Calu3 (cell line): ENCODE measurements at regions not wholly inside any gene's neighbourhood (a gene's known extent, or its start where the extent isn't known, plus 50 kb on each side); places are given as distances from the start of the nearest gene placed in this dataset.

Experiments used
- BruUV-seq: library from RNA; stranded (reverse); fragments of 400-500 nt; replicated peaks from 2 replicates; lab custom pipeline; 2021; lab: Mats Ljungman, UMichigan
- CTCF ChIA-PET: fragments of 300-600 bp; sonication (Branson Sonifier 250); formaldehyde crosslinking; loops from one replicate; lab custom pipeline; 2022; ENCODE audit warnings: antibody characterized with exemption; lab: Charles Lee
- DNase-seq: peaks from one replicate; pipeline ENCODE4 v3.0.0; 2022
- H3K27ac Mint-ChIP-seq: one replicate; pipeline ENCODE4 v1.8.0; 2022; ENCODE audit warnings: mixed read lengths; ENCODE audit not compliant: unreplicated experiment
- H3K27me3 Mint-ChIP-seq: one replicate; pipeline ENCODE4 v1.8.0; 2022; ENCODE audit warnings: mixed read lengths; ENCODE audit not compliant: unreplicated experiment
- H3K36me3 Mint-ChIP-seq: one replicate; pipeline ENCODE4 v1.8.0; 2022; ENCODE audit warnings: mild to moderate bottlenecking, moderate library complexity, mixed read lengths; ENCODE audit not compliant: insufficient read depth, unreplicated experiment
- H3K4me1 Mint-ChIP-seq: one replicate; pipeline ENCODE4 v1.8.0; 2022; ENCODE audit warnings: mild to moderate bottlenecking, low read depth, mixed read lengths; ENCODE audit not compliant: unreplicated experiment
- H3K4me3 Mint-ChIP-seq: one replicate; pipeline ENCODE4 v1.8.0; 2022; ENCODE audit warnings: mild to moderate bottlenecking, low read depth, moderate library complexity, mixed read lengths; ENCODE audit not compliant: unreplicated experiment
- H3K9me3 Mint-ChIP-seq: one replicate; pipeline ENCODE4 v1.8.0; 2022; ENCODE audit warnings: low read depth, mixed read lengths; ENCODE audit not compliant: unreplicated experiment
- intact Hi-C: fragments of 100-400 bp; cut with micrococcal nuclease; formaldehyde crosslinking; loops from one replicate; pipeline ENCODE4 v1.10.0; 2022; ENCODE audit not compliant: unreplicated experiment
- TF ChIP-seq, protein P1 (sequence below): fragments of 200-600 bp; IDR thresholded peaks from one replicate; pipeline ENCODE4 v1.8.0; 2022; ENCODE audit warnings: antibody characterized with exemption; ENCODE audit not compliant: unreplicated experiment

DNA sequence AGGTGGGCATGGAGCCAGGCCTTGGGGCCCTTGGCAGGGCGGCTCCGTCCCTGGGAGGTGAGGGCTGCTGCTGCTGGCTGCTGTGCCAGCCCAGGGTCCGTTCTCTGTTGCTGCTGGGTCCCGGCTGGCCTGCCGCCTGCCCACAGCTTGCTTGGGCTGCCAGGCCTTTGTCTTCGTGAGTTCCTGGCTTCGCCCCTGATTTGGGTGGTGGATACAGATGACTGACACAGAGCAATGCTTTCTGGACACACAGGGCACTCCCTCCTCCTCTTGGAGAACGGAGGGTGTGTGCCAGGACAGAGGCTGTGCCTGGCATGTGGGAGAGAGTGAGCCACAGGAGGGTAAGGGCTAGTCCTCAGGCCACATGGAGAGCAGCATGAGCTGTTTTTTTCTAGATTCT is 166.1 kb downstream of the MACROH2A1 start:
- no peaks in the 10 kb centered on the region for H3K36me3 Mint-ChIP-seq
- no TSS peak for BruUV-seq
- DNase-seq, result no peak
- H3K4me3 Mint-ChIP-seq, result no peak overlapping the region
- CTCF ChIA-PET, result interaction anchor here (0.7 to 1.6 kb wide), 3 partner anchors 14 to 328 kb away, joined by 3 to 5 read pairs (median 4); no protein-coding TSS in a partner anchor
- peaks cover 53% of the 10 kb centered on the region for H3K27me3 Mint-ChIP-seq
- no peak overlapping the region for H3K27ac Mint-ChIP-seq
- H3K9me3 Mint-ChIP-seq, result no peaks in the 10 kb centered on the region
- intact Hi-C loops, result no loop called here
- no peaks in the 10 kb centered on the region for H3K4me1 Mint-ChIP-seq
- TF ChIP-seq, protein P1, sequence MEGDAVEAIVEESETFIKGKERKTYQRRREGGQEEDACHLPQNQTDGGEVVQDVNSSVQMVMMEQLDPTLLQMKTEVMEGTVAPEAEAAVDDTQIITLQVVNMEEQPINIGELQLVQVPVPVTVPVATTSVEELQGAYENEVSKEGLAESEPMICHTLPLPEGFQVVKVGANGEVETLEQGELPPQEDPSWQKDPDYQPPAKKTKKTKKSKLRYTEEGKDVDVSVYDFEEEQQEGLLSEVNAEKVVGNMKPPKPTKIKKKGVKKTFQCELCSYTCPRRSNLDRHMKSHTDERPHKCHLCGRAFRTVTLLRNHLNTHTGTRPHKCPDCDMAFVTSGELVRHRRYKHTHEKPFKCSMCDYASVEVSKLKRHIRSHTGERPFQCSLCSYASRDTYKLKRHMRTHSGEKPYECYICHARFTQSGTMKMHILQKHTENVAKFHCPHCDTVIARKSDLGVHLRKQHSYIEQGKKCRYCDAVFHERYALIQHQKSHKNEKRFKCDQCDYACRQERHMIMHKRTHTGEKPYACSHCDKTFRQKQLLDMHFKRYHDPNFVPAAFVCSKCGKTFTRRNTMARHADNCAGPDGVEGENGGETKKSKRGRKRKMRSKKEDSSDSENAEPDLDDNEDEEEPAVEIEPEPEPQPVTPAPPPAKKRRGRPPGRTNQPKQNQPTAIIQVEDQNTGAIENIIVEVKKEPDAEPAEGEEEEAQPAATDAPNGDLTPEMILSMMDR, result no peak

- Mint-ChIP-seq H3K4me1 (no peaks in the 10 kb centered on the region), H3K36me3 (no peaks in the 10 kb centered on the region), H3K27me3 (peaks cover 43% of the 10 kb centered on the region), H3K4me3 (no peak overlapping the region), H3K27ac (no peak overlapping the region), H3K9me3 (no peaks in the 10 kb centered on the region)
- TF ChIP-seq, protein P1, result no peak
- CTCF ChIA-PET, result interaction anchor here (0.6 kb wide), 1 partner anchor 365 kb away, joined by 3 read pairs; no protein-coding TSS in a partner anchor
- no TSS peak for BruUV-seq
- intact Hi-C loops, result no loop called here
- DNase-seq, result no peak
Observed at GRCh38 chr5:135231289-135231688, 167.7 kb downstream of the MACROH2A1 start.

- Mint-ChIP-seq H3K4me1 (no peaks in the 10 kb centered on the region), H3K4me3 (no peak overlapping the region), H3K36me3 (no peaks in the 10 kb centered on the region), H3K27ac (no peak overlapping the region), H3K9me3 (no peaks in the 10 kb centered on the region), H3K27me3 (peaks cover 43% of the 10 kb centered on the region)
- CTCF ChIA-PET, result interaction anchor here (0.6 kb wide), 1 partner anchor 364 kb away, joined by 3 read pairs; no protein-coding TSS in a partner anchor
- intact Hi-C loops, result no loop called here
- TF ChIP-seq, protein P1, result no peak
- BruUV-seq, result no TSS peak
- DNase-seq, result no peak
Observed at GRCh38 chr5:135230251-135230925, 168.6 kb downstream of the MACROH2A1 start.

- BruUV-seq, result no TSS peak
- Mint-ChIP-seq H3K27me3 (peaks cover 43% of the 10 kb centered on the region), H3K9me3 (no peaks in the 10 kb centered on the region), H3K27ac (no peak overlapping the region), H3K4me3 (no peak overlapping the region), H3K4me1 (no peaks in the 10 kb centered on the region), H3K36me3 (no peaks in the 10 kb centered on the region)
- TF ChIP-seq, protein P1, result no peak
- intact Hi-C loops, result no loop called here
- CTCF ChIA-PET, result no interaction called here
- no peak for DNase-seq
Observed at GRCh38 chr5:135229679-135230132, 169.3 kb downstream of the MACROH2A1 start.
